Activated T-cell treated with anti-CD3 and anti-CD28 coated beads, Interleukin-2, amount 50 U/mL, for 4 hours (primary cell): ENCODE measurements at regions not wholly inside any gene's neighbourhood (a gene's known extent, or its start where the extent isn't known, plus 50 kb on each side); places are given as distances from the start of the nearest gene placed in this dataset.

ENCODE experiments used
- ATAC-seq, 2 donors: fragments of 200-7000 bp; cut with Tn5 transposase; one replicate each; pipeline ENCODE4 v1.10.0; 2021
- DNase-seq: peaks from one replicate; pipeline ENCODE4 v3.0.0-alpha.2; 2020
- H3K27me3 Mint-ChIP-seq: one replicate; pipeline ENCODE4 v1.8.0; 2021; ENCODE audit warnings: low read depth, mixed read lengths
- H3K36me3 Mint-ChIP-seq: one replicate; pipeline ENCODE4 v1.8.0; 2022; ENCODE audit warnings: mixed read lengths; ENCODE audit not compliant: insufficient read depth
- H3K4me1 Mint-ChIP-seq: one replicate; pipeline ENCODE4 v1.8.0; 2021; ENCODE audit warnings: low read depth, mixed read lengths
- H3K4me3 Mint-ChIP-seq: one replicate; pipeline ENCODE4 v1.8.0; 2021; ENCODE audit warnings: mild to moderate bottlenecking, moderate library complexity, mixed read lengths
- H3K9me3 Mint-ChIP-seq: one replicate; pipeline ENCODE4 v1.8.0; 2021; ENCODE audit warnings: mixed read lengths

DNA sequence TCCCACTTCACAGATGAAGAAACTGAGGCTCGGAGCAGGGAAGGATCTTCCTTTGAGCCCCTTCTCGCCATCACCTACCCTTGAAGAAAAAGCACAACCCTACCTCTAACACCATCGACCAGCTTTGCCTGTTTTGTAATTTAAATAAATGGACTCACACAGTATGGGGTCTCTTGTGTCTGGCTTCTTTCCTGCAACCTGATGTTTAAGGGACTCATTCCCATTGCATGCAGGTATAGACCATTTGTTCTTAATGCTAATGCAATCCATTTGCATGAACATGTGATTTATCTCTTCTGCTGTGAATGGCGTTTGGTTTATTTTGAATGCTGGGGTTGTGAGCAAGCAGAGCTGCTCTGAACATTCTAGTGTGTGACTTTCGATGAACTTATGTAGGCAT, 150.8 kb upstream of the FOXF1 start:
- peaks cover 11% of the 10 kb centered on the region for H3K9me3 Mint-ChIP-seq
- DNase-seq (no peak), ATAC-seq (no peak)
- H3K36me3 Mint-ChIP-seq, result no peaks in the 10 kb centered on the region
- peaks cover 9% of the 10 kb centered on the region for H3K27me3 Mint-ChIP-seq
- H3K4me3 Mint-ChIP-seq, result no peak overlapping the region
- H3K4me1 Mint-ChIP-seq, result no peaks in the 10 kb centered on the region

DNA sequence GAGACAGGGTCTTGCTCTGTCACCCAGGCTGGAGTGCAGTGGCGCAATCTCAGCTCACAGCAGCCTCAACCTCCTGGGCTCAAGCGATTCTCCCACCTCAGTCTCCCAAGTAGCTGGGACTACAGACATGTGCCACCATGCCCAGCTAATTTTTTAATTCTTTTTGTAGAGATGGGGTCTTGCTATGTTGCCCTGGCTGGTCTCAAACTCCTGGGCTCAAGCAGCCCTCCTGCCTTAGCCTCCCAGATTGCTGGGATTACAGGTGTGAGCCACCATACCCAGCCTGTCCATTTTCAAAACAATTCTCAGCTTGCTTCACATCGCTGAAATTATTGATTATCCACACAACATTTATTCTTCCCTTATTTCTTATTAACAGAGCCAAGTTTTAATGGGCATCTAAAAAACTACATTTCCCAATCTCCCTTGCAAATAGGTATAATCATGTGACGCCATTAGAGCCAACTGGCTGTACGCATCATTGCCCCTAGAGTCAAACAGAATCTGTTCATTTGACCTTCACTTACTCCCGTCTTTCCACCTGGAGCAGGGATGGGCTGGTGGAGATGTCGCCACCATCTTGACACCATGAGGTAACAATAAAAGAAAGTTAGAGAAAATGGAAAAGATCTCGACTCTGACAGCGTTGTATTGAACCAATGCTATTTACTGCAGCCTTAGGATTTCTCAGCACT, 148.0 kb upstream of the FOXF1 start:
- Mint-ChIP-seq H3K4me3 (no peak overlapping the region), H3K27me3 (peaks cover 5% of the 10 kb centered on the region), H3K4me1 (no peaks in the 10 kb centered on the region), H3K9me3 (no peaks in the 10 kb centered on the region), H3K36me3 (no peaks in the 10 kb centered on the region)
- ATAC-seq (no peak), DNase-seq (no peak)

DNA sequence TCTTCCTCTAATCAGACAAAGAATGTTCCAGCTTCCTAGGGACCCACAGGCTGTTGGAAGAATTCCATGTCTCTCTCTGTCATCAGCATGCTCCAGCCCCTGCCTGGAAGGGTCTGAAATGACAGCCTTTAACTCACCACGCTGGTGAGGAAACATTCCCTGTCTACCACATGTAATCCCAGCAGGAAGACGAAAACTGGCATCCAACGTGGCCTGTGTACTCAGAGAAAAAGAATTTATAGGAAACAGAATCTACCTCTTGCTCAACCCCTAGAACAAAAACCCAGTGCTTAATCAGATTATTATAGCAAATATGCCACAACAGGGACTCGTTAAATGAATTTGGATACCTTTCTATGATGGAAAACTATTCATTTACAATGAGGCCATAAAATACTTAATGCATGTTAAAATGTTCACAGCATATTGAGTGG, 147.3 kb upstream of the FOXF1 start:
- no peak for DNase-seq
- Mint-ChIP-seq H3K4me1 (no peaks in the 10 kb centered on the region), H3K4me3 (no peak overlapping the region), H3K9me3 (no peaks in the 10 kb centered on the region), H3K36me3 (no peaks in the 10 kb centered on the region), H3K27me3 (peaks cover 5% of the 10 kb centered on the region)
- ATAC-seq, result no peak

DNA sequence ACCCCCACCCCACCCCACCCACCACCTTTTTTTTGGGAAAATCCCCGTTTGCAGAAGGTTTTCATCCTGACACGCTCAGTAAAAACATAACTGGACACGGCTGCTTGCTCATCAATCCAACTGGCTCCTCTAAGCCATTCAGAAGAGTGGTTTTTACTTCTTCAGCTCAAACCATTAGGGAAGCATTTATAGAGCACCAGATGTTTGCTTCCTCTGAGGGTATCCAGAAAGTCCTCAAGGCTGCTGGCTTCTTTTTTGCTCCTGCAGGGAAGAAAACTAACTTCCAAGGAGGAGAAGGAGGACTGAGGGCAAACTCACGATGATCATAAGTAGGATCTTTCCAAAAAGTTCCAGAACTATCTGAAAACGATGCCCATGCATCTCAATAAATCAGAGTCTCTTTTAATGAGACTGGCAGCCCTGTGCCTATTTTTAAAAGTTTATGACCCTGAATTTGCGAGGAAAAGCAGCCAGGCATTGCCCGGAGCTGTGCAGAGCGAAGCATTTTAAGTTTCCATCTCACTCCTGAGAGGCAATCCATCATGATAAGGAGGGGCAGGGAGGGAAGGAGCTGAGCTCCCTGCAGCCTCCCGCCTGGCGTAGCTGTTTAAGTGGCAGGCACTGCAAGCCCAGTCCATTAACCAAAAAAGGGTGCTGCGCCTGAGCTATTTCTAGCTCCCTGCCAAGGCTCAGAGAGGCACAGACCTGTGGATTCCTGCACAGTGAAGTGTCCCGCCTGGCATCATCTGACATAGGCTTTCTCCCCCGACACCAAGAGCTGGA, 146.3 kb upstream of the FOXF1 start:
- ATAC-seq, result no peak
- Mint-ChIP-seq H3K4me3 (no peak overlapping the region), H3K36me3 (no peaks in the 10 kb centered on the region), H3K4me1 (no peaks in the 10 kb centered on the region), H3K9me3 (no peaks in the 10 kb centered on the region), H3K27me3 (peaks cover 5% of the 10 kb centered on the region)
- no peak for DNase-seq

DNA sequence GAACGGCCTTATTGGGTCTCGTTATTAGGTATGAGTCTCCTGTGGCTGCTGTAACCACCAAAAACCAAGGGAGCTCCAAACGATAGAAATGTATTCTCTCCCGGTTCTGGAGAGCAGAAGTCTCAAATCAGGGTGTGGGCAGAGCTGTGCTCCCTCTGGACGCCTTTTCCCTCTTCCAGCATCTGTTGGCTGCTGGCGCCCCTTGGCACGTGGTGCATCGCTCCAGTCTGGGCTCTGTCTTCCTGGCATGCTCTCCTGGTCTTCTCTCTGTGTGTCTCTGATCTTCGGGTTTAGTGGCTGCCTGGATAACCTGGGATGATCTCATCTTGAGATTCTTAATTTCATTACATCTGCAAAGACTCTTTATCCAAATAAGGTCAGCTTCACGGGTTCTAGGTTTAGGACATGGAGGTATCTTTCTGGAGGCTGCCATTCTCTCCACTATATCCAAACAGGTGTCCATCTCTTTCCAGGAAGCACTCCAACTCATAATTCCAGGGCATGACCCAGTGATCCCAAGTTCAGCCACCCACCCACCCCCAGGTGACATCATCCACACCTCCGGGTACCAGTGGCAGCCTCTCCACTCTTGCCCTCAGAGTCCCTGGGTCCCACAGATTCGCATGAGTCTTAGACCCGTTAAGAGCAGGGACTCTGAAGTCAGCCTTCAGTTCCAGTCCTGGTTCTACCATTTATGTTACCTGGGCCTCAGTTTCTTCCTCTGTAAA, 145.5 kb upstream of the FOXF1 start:
- Mint-ChIP-seq H3K9me3 (no peaks in the 10 kb centered on the region), H3K4me3 (no peak overlapping the region), H3K36me3 (no peaks in the 10 kb centered on the region), H3K4me1 (no peaks in the 10 kb centered on the region), H3K27me3 (peaks cover 5% of the 10 kb centered on the region)
- ATAC-seq, result no peak
- DNase-seq, result no peak

DNA sequence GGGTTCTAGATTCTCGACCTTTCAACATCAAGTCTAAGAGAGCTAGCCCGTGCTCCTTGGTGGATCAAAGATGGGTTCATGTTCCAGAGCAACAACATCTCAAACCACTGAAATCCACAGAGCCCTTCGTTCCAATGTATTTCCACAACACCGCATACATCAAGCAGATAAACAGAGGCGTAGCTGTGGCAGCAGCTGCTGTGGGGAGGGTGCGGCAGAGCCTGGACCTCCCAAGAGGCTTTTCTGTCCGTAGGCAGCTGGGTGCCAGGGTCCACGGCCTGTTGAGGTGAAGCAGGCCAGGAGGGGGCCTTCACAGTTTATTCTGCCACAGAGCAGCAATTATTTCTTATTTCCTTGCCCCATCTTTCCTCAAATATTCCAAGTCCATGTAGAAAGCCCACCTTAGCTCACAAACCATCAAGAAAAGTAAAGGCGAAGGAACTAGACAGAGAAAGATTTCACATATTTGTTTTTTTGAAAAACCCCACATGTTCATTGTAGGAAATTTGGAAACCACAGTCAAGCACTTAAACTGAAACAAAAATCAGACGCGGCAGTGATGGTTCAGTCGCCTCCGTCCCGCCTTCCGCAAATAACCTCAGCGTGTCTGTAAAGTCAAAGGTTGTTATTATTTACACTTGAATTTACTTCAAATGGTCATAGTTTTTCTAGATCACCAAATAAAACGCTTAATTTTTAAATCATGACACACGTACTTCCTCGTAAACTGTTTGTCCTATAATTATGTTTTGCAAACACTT, 144.6 kb upstream of the FOXF1 start:
- Mint-ChIP-seq H3K36me3 (no peaks in the 10 kb centered on the region), H3K27me3 (peaks cover 5% of the 10 kb centered on the region), H3K9me3 (no peaks in the 10 kb centered on the region), H3K4me3 (no peak overlapping the region), H3K4me1 (no peaks in the 10 kb centered on the region)
- DNase-seq, result no peak
- no peak for ATAC-seq

DNA sequence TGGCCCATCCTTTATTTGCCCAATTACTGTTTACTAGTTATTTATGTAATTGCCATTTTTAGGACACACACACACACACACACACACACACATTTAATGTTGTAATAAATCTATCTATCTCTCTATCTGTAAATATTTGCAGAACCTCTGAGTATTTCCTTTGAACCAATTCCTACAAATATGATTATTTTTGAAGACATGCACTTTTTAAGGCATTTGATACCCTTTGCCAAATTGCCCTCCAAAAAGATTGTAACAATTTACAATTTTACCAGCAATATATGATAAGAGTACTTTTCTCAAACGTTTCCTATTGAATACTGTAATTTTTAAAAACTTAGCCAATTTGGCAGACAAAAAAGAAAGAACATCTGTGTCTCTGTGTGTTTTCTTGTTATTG, 143.8 kb upstream of the FOXF1 start:
- Mint-ChIP-seq H3K4me1 (no peaks in the 10 kb centered on the region), H3K36me3 (no peaks in the 10 kb centered on the region), H3K4me3 (no peak overlapping the region), H3K9me3 (no peaks in the 10 kb centered on the region), H3K27me3 (peaks cover 8% of the 10 kb centered on the region)
- DNase-seq (no peak), ATAC-seq (no peak)

DNA sequence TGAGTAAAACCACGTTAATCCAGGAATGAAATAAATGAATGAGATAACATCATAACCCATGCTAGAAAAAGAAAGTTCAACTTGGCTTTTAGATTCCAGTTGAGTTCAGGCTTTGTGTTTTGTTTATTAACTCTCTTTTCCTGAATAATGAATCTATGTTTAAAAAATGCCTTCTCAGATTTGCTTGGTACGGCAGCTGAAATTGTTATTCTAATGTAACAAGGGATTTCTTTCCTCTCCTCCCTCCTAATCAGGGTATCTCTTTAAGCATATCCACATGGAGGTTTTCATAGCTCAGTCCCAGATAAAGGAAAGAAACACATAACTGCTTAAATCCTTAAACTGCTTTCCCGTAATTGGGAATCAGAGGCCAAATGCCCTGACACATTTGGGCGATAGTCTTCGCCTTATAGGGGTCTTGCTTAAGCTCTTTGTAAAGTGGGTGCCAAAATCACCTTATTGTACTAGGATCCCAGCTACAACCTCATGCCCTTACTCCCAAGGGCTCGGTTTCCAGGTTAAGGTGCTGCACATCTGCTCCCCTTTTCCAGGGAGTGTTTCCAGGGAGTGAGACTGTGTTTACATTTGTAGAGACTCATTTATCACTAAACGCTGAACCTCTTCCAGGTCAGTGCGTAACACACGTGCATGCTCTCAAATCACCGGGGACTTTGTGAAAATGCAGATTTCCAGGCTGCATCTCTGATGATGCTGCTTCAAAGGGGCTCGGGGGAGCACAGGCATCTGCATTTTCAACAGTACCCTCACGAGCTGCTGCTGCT, 142.8 kb upstream of the FOXF1 start:
- peaks cover 11% of the 10 kb centered on the region for H3K27me3 Mint-ChIP-seq
- H3K36me3 Mint-ChIP-seq, result no peaks in the 10 kb centered on the region
- no peaks in the 10 kb centered on the region for H3K9me3 Mint-ChIP-seq
- ATAC-seq (no peak), DNase-seq (no peak)
- no peaks in the 10 kb centered on the region for H3K4me1 Mint-ChIP-seq
- no peak overlapping the region for H3K4me3 Mint-ChIP-seq

DNA sequence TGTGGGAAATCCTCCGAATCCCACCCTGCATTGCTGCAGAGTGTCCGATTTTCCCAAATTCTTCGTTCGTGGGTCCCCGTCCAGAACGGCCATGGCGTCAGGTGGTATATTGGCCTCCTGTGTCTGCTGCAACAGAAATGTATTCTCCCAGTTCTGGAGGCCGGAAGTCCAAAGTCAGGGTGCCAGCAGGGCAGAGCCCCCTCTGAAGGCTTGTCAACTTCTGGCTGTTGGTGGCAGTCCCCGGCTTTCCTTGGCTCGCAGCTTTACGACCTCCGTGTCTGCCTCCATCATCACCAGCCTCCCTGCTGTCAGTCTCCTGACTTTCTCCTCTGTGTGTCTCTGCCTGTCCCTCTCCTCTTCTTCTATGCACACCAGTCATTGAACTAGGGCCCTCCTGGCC, 142.1 kb upstream of the FOXF1 start:
- Mint-ChIP-seq H3K9me3 (no peaks in the 10 kb centered on the region), H3K36me3 (no peaks in the 10 kb centered on the region), H3K27me3 (peaks cover 9% of the 10 kb centered on the region), H3K4me3 (no peak overlapping the region), H3K4me1 (no peaks in the 10 kb centered on the region)
- no peak for ATAC-seq
- no peak for DNase-seq

DNA sequence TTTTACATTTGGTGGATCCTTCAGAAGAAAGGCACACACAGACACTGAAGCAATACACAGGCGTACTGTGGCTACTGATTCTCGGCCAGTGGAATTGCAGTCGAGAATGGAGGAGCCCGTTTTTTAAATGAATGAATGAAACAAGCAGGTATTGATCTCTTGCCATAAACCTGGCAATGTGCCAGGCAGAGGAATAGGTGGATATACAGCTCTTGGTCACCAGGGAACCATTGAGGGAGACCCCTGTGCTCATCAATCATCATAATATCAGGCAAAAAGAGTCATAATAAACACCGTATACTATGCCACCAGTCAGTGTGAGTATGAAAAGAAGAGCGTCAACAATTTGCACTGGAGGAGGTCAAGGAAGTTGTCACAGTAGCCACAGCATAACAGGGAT, 140.3 kb upstream of the FOXF1 start:
- H3K4me1 Mint-ChIP-seq, result no peaks in the 10 kb centered on the region
- peaks cover 9% of the 10 kb centered on the region for H3K27me3 Mint-ChIP-seq
- no peaks in the 10 kb centered on the region for H3K9me3 Mint-ChIP-seq
- no peak overlapping the region for H3K4me3 Mint-ChIP-seq
- DNase-seq (no peak), ATAC-seq (no peak)
- no peaks in the 10 kb centered on the region for H3K36me3 Mint-ChIP-seq

DNA sequence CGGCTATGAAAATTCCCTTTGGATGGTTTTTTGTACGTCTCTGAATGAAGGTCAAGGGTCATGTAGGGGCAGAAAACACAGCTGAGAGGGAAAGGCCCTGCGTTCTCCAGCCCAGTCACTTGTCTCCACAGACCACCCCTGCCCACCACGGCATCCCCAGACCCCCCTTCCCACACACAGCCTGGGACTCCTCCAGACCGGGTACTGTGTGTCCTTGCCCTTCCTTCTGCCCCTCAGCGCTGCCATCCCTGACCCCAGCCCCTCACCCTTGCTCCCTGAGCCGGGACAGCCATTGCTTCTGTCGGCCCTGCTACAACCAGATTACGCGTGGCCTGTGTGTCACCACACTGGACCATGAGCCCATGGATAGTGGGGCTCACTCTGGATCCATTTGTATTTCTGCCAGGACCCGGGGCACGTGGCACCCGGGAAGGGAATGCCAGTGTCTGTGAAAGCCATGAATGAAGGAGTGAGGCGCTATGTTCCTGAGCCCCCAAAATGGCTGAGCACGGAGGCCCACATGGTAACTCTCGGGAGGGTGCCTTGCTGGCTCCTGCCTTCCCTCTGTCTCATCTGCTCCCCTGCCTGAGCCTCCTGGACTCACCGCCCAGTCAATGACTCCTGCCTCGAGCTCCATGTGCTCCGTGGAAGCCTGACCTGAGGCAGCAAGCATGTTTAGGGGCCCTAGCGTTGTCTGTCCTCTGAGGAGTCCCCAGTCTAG, 139.1 kb upstream of the FOXF1 start:
- no peaks in the 10 kb centered on the region for H3K36me3 Mint-ChIP-seq
- no peak overlapping the region for H3K4me3 Mint-ChIP-seq

DNA sequence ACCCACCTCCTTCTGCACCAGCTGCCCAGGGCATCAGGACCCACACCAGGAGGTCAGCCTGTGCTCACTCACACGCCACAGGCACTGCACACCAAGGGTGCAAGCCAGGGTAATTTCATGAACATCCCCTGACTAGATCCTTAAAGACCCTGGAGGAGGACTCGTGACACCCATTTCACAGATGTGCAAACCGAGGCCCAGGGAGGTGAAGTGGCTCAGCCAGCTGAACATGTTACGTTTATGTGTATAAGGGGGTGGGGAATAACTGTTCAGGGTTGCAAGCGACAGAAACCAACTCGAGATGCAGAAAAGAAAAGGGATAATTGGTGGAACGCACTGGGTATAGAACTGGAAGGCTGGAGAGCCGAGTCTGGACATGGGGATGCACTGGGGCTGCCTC, 138.1 kb upstream of the FOXF1 start:
- ATAC-seq (no peak), DNase-seq (no peak)
- no peaks in the 10 kb centered on the region for H3K36me3 Mint-ChIP-seq
- H3K4me3 Mint-ChIP-seq, result no peak overlapping the region
- H3K4me1 Mint-ChIP-seq, result no peaks in the 10 kb centered on the region
- no peaks in the 10 kb centered on the region for H3K9me3 Mint-ChIP-seq
- H3K27me3 Mint-ChIP-seq, result peaks cover 9% of the 10 kb centered on the region

More for the DNA sequence above, 139.1 kb upstream of the FOXF1 start:
- Mint-ChIP-seq H3K4me1 (no peaks in the 10 kb centered on the region), H3K27me3 (peaks cover 9% of the 10 kb centered on the region), H3K9me3 (no peaks in the 10 kb centered on the region)
- DNase-seq, result no peak
- ATAC-seq, result no peak

DNA sequence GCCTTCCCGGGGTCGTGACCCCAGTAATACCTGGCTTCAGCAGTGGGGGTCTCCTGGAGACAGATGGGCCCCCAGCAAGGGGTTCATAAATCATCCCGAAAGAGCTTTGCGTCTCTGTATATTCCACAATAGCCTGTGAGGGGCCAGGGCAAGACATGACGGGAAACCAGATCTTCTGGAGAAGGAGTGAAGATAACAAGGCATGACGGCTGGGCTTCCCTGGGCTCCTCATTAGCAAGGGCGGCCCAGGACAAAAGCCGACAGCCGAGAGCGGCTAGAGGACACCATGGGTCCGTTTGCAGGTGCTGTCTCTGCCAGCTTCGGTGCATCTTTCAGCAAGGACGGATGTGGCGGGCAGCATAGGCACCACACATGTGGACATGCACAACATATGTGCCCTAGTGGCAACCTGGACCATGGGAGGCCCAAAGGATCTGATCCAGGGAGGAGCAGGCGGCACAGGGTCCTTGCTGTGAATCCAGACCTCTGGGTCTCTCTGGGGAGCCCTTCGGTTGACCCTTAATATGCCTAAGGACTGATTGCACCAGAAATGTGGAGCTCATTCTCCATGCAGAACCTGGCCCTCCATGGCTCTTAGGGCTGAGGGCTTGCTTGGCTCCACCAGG, 136.9 kb upstream of the FOXF1 start:
- no peak overlapping the region for H3K4me3 Mint-ChIP-seq
- H3K4me1 Mint-ChIP-seq, result no peaks in the 10 kb centered on the region
- no peaks in the 10 kb centered on the region for H3K9me3 Mint-ChIP-seq
- DNase-seq, result no peak
- H3K36me3 Mint-ChIP-seq, result no peaks in the 10 kb centered on the region
- ATAC-seq, result no peak
- peaks cover 9% of the 10 kb centered on the region for H3K27me3 Mint-ChIP-seq
